GM18517 (cell line): ENCODE measurements at regions not wholly inside any gene's neighbourhood (a gene's known extent, or its start where the extent isn't known, plus 50 kb on each side); places are given as distances from the start of the nearest gene placed in this dataset.

Experiments used
- ATAC-seq: cut with Tn5 transposase; IDR thresholded peaks from one replicate; pipeline ENCODE4 v1.9.1; 2021; ENCODE audit warnings: mild to moderate bottlenecking, moderate library complexity; ENCODE audit not compliant: unreplicated experiment

DNA sequence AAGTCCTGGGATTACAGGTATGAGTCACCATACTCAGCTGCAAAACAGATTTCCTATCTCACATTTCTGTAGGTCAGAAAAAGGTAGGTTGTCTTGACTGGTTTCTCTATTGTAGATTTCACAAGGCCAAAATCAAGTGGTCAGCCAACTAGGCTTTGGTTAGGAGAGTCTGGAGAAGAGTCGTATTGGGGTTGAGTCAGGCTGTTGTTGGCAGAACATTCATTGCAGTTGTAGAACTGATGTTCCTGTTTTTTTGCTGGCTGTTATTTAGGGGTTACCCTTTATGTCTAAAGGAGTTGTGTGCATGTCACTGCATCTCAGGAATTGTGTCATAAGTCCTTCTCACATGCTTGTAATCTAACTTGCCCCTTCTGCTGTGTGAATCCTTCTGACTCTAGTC lies 814.2 kb upstream of the GRAMD2B start:
- ATAC-seq: no peak

DNA sequence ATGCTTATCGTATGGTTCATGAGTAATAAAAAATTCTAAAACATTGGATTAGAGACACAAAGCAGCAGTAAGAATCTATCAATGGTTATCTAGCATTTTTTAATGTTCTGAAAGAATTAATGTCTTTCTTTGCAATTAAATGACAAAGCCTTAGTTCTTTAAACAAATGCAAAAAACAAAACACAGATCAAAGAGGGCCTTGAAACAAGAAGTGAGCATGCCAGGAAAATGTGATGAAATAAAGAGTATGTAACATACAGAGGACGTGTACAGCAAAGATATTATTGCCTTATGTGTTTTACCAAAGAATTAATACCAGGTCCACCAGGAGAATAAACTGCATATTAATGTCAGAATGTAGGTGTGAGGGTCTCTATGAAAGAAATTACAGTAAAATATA lies 812.3 kb upstream of the GRAMD2B start:
- no peak for ATAC-seq

DNA sequence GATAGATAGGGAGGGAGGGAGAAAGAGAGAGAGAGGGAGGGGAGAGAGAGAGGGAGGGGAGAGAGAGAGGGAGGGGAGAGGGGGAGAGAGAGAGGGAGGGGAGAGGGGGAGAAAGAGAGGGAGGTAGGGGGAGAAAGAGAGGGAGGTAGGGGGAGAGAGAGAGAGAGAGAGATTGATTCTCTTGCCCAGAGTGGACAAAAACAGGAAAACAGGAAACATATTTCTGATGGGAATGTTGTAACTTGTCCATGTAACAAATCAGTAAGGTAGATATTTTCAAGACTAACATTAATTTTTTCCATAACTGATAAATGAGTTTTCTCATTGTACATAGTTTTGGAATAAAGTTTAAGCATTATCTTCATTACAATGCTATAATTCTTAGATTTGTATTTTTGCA lies 811.7 kb upstream of the GRAMD2B start:
- ATAC-seq: no peak

DNA sequence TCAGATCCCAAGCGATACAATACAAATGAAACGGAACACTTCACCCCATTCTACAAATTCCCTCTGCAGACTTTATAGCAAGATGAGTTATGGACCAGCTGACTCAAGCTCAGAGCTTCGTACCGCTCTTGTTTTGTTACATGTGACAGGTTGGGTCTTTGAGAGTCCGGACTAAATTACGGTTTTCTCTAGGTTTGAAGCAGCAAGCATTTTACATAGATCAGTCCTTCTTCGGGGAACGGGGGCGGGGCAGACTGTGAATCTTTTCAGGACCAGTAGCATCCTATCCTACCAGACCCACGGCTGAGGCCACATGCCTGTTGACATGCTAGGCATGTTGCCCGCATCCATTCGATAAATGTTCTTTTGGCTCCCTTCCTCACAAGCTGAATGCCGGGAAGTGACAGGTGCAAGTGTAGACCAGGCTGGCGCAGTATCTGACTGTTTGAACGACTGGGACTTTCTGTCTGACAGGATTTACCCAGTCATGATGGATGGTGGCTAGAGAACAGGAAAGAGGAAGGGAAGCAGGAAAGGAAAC lies 811.0 kb upstream of the GRAMD2B start:
- ATAC-seq: no peak

DNA sequence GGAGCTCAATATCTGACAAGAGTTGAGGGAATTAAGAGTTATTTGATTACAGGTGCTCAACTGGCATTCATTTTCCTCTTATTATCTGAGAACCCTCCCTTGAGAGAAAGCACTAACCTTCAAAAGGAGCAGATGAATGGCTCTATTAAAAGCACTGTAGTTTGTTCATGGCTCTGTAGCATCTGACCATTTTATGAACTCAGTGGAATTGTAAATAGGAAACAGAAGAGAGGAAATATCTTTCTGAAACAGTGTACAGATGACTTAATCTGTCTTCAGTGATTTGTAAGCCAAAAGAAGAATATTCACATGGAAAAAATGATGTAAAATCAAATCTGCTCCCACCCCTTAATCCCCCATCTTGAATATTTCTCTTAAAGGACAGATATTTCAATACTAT lies 810.4 kb upstream of the GRAMD2B start:
- no peak for ATAC-seq

DNA sequence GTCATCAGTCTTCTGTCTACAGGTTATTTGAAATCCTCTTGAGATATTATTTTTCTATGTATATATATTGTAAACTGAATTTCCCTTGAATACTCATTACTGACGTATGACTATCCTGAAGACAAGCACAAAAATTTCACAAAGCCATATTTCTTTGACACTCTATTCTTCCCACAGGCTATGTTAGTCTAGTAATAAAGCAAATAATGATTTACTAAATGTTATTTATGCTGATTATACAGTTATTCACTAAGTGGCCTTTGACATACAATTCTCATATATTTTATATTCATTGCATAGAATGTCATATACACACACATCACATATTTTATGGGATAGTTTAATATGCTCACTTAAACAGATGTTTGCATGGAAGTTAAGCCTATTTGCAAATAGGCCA lies 793.0 kb upstream of the GRAMD2B start:
- ATAC-seq: no peak

DNA sequence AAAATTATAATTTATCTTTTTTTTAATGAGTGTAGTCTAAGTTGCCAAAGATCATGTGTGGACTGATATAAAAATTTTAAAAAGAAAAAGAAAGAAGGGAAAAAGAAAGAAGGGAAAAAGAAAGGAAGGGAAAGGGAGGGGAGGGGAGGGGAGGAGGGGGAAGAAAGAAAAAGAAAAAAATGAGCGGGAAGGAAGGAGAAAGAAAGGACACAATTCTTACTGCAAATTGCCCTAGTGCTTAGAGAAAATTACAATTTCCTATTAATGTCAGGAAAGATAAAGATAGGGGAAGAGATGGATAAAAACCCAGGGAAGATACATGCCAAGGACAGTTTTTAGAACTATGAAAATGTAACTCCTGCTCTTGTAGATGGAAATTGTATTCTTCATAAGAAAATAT lies 789.7 kb upstream of the GRAMD2B start:
- no peak for ATAC-seq

DNA sequence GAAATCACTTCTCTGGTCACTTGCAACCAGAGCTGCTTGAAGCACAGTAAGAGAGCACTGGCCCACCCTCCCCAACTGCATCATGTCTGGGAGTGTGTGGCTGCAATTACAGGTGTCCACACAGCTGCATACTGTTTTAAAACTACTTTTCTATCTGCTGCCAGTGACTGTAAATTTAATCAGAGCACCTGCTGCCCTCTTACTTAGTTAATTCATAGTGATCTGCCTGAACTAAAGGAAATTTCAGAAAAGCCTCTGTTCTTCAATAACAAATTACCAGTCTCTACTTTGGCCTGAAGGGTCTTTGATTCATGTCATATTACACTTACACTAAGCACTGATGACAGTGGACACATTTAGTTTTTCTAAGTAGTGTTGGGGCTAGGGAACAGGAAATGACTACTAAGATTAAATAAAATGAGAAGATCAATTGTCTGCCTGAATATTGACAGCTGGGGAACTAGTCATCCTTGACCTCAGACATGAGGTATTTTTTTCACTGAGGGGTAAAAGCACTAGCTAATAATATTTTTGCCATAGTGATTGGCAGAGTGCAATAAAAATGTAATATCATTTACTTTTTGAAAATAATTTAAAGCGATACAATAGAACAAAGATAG lies 788.9 kb upstream of the GRAMD2B start:
- ATAC-seq: no peak

DNA sequence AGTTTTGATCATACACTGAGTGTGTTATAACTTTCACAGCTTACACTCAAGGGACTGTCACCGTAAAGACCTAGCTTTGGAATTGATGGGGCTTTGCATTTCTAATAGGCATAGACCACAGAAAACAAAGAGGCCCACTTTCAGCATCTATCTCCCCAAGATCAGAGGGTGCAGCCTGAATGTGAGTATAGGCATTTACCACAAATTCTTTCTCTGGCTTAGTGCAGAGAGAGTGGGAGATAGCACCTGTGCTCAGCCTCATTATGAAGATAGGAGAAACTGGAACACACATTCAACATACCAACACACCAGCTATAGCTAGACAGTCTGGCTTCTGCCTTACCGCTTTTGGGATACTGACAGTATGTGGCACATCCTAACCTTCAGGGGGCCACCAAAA lies 783.4 kb upstream of the GRAMD2B start:
- no peak for ATAC-seq

DNA sequence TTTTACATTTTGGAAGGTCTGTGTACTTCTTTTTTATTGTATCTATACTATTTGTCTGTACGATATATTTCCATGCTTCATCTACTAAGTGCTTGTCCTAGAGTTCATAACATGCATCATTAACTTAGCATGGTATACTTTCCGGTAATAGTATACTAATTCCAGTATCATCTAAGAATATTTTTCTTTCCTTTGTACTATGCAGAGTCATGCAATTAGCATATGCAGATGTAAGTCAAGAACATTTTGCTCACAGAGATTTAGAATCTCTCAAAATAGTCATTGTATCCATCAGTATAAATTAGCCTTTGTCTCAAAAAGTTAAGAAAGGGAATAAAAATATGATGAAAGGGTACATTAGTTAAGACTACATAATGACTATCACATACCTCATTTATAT lies 770.4 kb upstream of the GRAMD2B start:
- no peak for ATAC-seq

DNA sequence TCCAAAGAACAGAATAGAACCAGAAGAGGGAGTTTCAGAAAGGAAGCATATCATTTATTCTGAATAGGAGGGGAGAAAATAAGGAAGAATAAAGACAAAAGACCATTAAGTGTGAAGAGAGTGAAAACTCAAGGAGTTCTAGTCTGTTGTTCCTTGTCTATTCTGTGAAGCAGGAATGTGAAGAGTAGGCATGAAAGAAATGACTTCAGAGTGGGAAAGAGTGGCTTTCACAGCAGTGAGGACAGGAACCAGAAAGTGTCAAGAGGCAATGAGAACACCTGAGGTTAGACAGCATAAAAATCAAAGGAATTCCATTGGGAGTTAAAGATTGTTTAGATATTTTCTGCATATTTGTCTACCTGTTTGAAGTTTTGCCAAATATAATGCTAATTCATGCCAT lies 768.8 kb upstream of the GRAMD2B start:
- no peak for ATAC-seq

DNA sequence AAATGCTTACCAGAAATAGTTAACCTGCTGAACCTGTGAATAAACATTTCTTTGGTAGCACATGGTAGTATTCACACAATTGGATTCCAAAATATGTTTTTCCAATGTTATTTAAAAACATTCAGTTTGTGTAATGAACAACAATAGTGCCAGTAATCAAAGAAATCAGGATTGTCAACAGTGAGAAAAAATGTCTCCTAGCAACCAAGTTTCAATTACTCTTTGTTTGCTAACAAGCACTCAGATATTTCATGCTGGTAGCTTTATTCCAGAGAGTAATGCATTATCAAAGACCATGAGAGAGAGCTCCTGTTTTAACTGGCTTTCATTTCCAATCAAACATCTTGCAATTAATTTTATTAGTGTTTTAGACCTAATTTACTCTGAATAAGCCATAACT lies 768.1 kb upstream of the GRAMD2B start:
- no peak for ATAC-seq

DNA sequence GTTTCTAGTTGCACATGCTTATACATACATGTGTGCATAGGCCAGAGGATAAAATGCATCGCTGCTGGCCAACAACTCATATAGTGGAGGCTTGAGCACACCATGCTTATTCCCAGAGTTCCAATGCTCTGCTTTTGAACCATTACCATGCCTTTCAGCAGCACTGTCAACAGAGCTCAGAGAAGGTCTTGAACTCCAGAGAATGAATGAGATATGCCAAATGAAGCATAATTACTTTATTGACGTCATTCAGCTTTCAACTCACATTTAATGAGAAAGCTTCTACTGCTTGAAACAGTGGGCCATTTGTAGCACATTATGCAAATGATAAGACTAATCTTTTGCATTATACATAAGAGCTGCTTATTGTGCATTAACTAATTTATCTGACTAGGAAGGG lies 765.3 kb upstream of the GRAMD2B start:
- no peak for ATAC-seq

DNA sequence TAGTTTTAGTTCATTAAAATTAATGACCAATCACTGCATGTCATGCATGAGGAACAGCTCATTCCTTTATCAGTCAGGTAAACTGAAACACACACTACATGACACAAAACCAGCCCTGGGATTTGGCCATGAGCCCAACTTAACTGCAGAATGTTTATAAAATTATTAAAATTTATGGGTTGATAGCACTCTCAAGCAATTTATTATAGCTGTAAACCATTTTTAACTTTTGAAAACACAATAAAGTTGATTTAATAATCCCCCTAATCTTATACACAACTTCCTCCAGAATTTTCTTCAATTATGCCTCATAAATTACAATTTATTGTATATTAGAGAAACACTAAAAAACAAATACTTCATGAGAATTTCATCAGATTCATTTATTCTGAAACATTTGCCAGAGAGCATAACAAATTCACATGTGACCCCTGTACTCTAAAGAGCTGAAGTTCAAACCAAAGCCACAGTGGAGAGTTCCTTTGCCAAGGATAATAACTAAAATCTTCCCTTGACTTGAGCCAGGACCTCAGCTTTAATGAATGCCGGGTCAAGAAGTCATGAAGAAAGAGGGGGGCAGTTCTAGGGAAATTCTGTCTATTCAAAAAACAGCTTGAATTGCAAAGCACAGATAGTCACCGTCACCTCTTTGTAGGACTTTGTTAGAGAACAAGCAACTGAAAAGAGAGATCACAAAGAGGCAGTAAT lies 763.7 kb upstream of the GRAMD2B start:
- ATAC-seq: no peak

DNA sequence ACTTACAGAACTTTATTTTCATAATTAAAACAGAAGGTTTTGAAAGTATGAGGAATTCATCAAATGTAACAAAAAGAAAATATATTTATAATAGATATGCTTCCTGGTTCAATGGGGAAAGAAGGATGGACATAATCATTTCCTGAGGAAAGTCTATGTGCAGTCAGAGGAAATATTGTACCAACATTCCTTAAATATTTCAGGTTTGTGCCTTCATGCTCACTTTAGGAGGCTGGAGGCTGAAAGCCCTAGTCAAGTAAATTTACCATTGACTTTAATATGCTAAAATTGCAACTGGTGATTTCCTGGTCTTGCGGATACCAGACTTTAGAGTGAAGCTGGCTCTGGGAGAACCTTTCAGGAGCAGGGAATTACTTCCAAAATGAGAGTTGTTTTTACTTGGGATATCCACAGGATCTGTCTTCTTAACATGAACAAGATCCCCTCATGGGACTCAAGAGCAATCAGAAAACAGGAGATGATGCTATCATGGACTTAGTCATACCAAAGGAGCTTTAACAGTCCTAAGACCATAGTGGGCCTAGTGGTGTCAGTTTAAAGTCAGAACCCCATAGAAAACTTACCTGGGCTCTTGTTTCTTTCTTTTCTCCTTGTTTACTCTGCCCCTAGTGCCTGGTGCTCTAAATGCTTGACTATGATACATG lies 762.8 kb upstream of the GRAMD2B start:
- no peak for ATAC-seq

DNA sequence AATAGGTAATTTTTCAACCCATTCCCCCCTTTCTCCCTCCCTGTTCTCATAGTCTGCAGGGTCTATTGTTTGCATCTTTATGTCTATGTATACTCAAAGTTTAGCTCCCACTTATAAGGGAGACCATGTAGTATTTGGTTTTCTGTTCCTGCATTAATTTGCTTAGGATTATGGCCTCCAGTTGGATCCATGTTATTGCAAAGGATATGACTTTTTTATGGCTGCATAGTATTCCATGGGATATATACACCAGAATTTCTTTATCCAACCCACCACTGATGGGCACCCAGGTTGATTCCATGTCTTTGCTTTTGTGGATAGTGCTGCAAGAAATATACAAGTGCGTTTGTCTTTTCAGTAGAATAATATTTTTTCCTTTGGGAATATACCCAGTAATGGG lies 761.6 kb upstream of the GRAMD2B start:
- no peak for ATAC-seq

DNA sequence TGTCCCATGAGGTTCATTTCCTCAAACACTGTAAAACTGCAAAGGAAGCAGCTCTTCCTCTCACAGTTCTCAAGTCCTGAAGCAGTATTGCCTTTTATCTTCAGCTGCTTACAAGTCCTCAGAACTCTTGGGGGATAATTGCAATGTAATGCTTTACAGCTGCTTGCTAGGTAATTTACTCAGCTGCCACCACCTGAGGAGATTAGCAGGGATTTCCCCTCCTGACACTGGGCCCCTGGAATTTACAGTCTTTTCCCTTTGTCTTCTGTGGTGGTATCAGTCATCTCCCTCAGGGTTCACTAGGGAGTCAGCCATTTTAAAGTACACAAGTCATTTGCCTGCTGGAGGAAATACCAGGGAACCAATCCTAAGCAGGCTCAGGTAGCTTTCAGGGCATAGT lies 754.3 kb upstream of the GRAMD2B start:
- no peak for ATAC-seq

DNA sequence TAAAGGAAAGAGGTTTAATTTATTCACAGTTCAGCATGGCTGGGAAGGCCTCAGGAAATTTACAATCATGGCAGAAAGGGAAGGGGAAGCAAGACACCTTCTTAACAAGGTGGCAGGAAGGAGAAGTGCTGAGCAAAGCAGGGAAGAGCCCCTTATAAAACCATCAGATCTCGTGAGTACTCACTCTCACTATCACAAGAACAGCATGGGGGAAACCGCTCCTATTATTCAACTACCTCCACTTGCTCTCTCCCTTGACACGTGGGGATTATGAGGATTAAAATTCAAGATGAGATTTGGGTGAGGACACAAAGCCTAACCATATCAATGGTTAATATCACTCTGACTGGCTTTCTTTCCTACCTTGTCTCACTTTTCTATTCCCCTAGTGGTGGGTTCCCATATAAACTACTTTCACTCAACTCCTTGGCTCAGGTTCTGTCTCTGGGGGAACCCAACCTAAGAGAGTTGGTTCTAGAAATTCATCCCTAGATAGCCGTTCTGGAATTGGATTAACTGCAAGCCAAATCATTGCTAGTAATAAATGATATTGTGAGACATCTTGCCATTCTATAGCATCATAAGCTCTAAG lies 749.8 kb upstream of the GRAMD2B start:
- ATAC-seq: no peak

DNA sequence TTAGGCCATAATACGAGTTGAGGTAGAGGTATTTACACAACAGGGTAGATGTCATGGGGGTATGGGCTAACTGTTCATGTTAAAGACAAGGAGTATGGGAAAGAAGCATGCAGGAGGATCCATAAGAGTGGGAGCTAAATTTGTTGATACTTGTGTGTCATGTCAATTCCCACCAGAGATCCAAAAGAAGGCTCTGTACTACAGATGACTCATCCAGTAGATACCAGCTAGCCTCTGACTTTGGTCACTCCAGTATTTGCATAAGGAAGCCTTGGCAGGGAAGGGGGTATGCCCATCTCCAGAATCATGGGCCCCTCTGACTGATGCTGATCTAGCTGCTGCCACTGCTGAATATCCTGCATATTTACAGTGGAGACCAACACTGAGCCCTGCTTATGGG lies 743.7 kb upstream of the GRAMD2B start:
- ATAC-seq: no peak

DNA sequence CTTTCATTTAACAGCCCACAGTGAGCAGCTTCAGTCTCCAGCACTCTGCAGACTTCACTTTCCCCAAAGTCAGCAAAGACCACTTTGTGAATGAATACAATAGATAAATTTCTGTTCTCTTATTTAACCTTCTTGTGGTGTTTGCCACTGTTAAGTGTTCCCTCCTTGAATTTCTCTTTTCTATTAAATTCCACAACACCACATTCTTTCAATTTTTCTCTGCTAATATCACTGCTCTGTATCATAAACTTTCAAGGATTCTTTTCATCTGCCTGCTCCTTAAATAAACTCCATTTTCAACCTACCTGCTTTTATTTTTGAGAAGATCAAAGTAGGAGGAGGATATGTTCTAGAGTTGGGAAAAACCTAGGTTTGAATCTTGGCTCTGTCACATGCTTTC lies 739.5 kb upstream of the GRAMD2B start:
- no peak for ATAC-seq

DNA sequence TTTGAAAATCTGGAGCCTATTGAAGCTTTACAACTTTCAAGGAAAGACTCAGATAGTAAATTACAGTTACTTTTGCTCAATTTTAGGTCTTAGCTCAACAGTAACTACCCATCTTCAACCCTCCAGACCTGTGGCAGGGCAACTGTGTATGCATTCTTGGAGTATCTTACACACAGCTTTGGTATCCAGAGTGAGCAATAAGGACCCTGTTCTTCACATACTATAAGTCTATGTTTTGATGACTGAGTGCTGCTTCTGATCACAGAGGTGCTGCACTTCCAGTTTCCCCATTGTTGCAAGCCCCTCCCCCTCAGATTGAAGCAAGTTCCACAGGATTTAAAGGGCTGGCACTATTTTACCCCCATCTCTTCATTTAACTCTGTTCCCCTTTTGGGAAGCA lies 737.4 kb upstream of the GRAMD2B start:
- ATAC-seq: no peak
